ENCODE measurements at regions not wholly inside any gene's neighbourhood (a gene's known extent, or its start where the extent isn't known, plus 50 kb on each side); places are given as distances from the start of the nearest gene placed in this dataset.

GRCh38 chr17:68804777-68805520 lies 150.2 kb downstream of the ABCA8 start:
- TF ChIP-seq POLR2A (IDR thresholded peaks at IDR 0.05) (no peak), POLR2AphosphoS5 (IDR thresholded peaks at IDR 0.05) (no peak), CTCF (IDR thresholded peaks at IDR 0.05) (no peak), EP300 (IDR thresholded peaks at IDR 0.05) (no peak)

Measured in sigmoid colon (tissue), 4 donors.